GM13976 (cell line): ENCODE measurements at regions not wholly inside any gene's neighbourhood (a gene's known extent, or its start where the extent isn't known, plus 50 kb on each side); places are given as distances from the start of the nearest gene placed in this dataset.

Experiments
- DNase-seq: peaks from one replicate; pipeline ENCODE4 v3.0.0; 2012; ENCODE audit warnings: low spot score
- CTCF ChIP-seq: IDR thresholded peaks from 2 replicates; pipeline ENCODE4 v1.5.1; 2012; ENCODE audit warnings: borderline replicate concordance, mild to moderate bottlenecking; ENCODE audit not compliant: insufficient read depth; ENCODE audit errors: extremely low read depth, missing control alignments, control extremely low read depth
- in situ Hi-C: fragments of 300-500 bp; cut with MboI; formaldehyde crosslinking; loops from one replicate; pipeline ENCODE4 v1.12.0; 2022; ENCODE audit warnings: low sequenced_read_pairs, mixed read lengths, inconsistent platforms; ENCODE audit not compliant: unreplicated experiment

DNA sequence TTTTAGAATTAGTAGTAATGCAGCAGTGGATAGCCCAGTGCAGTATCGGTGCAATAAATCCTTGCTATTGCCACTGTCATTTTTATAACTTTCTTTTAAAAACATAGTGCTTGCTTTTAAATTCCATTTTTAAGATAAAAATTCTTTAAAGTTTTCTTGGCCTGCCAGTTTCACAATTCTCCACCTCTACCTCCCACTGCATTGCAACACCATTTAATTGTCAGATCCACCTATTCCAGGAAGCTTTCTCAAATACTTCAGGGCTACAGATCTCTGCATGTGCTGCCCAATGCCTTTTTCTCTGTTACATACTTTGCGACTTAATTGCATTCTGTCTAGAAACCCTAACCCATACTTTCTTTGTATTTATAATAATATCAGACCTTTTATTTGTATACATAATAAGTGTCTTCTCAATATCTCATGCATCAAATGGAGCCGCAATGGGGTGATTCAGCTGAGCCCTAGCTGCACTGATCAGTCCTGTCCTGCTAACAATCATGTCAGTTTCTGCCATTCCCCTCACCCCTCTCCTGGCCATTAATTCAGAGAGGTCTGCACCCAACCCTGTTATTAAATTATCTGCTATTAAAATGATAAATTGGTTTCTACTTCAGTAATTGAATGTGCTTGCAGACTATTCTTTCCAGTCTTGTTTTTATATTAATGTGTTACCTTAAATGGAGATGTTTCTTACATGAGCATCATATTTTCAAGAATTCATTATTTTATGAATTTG, 193.1 kb downstream of the SLIT2 start:
- TF ChIP-seq CTCF = no peak
- in situ Hi-C loops = no loop called here
- no peak for DNase-seq

GRCh38 chr4:20445933-20446723, 194.4 kb downstream of the SLIT2 start:
- no peak for TF ChIP-seq CTCF
- no peak for DNase-seq
- in situ Hi-C loops = no loop called here

GRCh38 chr4:20447103-20447502, 195.4 kb downstream of the SLIT2 start:
- TF ChIP-seq CTCF = no peak
- in situ Hi-C loops = no loop called here
- DNase-seq = no peak

DNA sequence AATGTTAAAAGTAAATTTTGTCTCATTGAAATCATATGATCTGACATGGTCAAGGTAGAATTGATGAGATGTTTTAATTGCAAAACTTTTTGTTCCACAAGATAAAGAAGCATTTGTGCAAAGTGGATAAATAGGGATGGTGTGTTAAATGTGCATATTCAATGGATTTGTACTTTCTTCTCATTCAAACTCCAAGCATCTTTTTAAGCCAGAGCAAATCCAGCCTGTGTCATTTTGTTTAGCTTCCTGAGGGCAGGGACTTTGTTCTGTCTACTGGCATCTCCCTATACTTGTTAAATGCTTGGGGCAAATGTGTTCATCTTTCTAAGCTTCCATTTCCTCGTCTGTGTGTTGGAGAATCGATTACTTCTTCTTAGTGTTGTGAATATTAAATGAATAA, 200.3 kb downstream of the SLIT2 start:
- no peak for DNase-seq
- in situ Hi-C loops = no loop called here
- TF ChIP-seq CTCF = no peak

- TF ChIP-seq CTCF = no peak
- no peak for DNase-seq
- in situ Hi-C loops = no loop called here
Observed at GRCh38 chr4:20454515-20454914, 202.8 kb downstream of the SLIT2 start.

DNA sequence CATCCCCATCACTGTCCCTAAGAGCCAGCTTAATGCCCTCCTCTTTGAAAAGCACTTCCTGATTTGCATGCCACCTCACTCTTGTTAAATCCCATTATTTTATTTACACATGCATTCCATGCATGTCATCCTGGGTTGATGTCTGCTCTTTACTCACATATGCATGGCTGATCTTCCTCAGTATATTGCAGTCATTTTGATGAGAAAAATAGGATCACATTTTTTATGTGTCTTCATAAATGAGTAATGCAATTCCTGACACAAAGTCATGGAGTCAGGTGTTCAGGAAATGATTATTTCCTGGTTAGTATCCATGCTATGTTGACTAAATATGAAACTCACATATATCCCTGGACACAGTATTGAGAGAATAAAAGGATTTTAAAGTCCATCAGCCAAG, 204.7 kb downstream of the SLIT2 start:
- no peak for DNase-seq
- in situ Hi-C loops = no loop called here

More for the DNA sequence above, 204.7 kb downstream of the SLIT2 start:
- no peak for TF ChIP-seq CTCF
